Neutrophil (primary cell): ENCODE measurements at regions not wholly inside any gene's neighbourhood (a gene's known extent, or its start where the extent isn't known, plus 50 kb on each side); places are given as distances from the start of the nearest gene placed in this dataset.

ENCODE experiments used
- H3K27ac ChIP-seq: fragments of 200-600 bp; sonication (generic); 2 replicates; pipeline ENCODE4 v1.5.1; 2016; ENCODE audit warnings: mild to moderate bottlenecking, moderate library complexity
- H3K27me3 ChIP-seq: fragments of 200-600 bp; sonication (generic); 2 replicates; pipeline ENCODE4 v1.6.0; 2016; ENCODE audit warnings: mild to moderate bottlenecking
- H3K36me3 ChIP-seq: fragments of 200-600 bp; sonication (generic); 2 replicates; pipeline ENCODE4 v1.5.1; 2017
- H3K4me1 ChIP-seq, 2 experiments: fragments of 200-600 bp in 1 of 2; sonication (generic) in 1 of 2; 1 replicate in 1 of 2; 2 replicates in 1 of 2; pipeline versions ENCODE4 v1.5.1 to v1.6.1; 2013 to 2016; ENCODE audit warnings: low read depth in 1 of 2, low read length in 1 of 2, mild to moderate bottlenecking in 1 of 2, moderate library complexity in 1 of 2; ENCODE audit not compliant: control insufficient read depth in 1 of 2, insufficient read depth in 1 of 2
- H3K4me3 ChIP-seq, 2 experiments: fragments of 200-600 bp in 1 of 2; sonication (generic) in 1 of 2; 1 replicate in 1 of 2; 2 replicates in 1 of 2; pipeline ENCODE4 v1.5.1; 2013 to 2016; ENCODE audit warnings: low read depth in 1 of 2, low read length in 1 of 2, mild to moderate bottlenecking in 1 of 2, moderate library complexity in 1 of 2
- H3K9me3 ChIP-seq: fragments of 200-600 bp; sonication (generic); 2 replicates; pipeline ENCODE4 v1.5.1; 2016
- TF ChIP-seq, protein P1 (sequence below): fragments of 200-600 bp; sonication (generic); IDR thresholded peaks from 2 replicates; pipeline ENCODE4 v1.5.1; 2016; ENCODE audit warnings: antibody characterized with exemption

DNA sequence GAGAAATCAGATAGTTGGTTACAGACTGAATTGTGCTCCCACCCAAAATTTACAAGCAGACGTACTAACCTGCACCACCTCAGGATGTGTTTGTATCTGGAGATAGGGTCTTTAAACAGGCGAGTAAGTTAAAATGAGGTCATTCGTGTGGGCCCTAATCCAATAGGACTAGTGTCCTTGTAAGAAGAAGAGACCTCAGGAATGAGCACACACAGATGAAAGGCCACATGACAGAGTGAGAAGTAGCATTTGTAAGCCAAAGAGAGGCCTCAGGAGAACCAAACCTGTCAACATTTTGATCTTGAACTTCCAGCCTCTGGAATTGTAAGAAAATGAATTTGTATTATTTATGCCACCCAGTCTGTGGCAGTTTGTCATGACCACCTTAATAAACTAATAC, 149.5 kb upstream of the VWC2 start:
- no peak overlapping the region for H3K27ac ChIP-seq
- H3K9me3 ChIP-seq = no peaks in the 10 kb centered on the region
- H3K27me3 ChIP-seq = no peaks in the 10 kb centered on the region
- TF ChIP-seq, protein P1, sequence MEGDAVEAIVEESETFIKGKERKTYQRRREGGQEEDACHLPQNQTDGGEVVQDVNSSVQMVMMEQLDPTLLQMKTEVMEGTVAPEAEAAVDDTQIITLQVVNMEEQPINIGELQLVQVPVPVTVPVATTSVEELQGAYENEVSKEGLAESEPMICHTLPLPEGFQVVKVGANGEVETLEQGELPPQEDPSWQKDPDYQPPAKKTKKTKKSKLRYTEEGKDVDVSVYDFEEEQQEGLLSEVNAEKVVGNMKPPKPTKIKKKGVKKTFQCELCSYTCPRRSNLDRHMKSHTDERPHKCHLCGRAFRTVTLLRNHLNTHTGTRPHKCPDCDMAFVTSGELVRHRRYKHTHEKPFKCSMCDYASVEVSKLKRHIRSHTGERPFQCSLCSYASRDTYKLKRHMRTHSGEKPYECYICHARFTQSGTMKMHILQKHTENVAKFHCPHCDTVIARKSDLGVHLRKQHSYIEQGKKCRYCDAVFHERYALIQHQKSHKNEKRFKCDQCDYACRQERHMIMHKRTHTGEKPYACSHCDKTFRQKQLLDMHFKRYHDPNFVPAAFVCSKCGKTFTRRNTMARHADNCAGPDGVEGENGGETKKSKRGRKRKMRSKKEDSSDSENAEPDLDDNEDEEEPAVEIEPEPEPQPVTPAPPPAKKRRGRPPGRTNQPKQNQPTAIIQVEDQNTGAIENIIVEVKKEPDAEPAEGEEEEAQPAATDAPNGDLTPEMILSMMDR = no peak
- no peaks in the 10 kb centered on the region for H3K4me1 ChIP-seq
- H3K36me3 ChIP-seq = no peaks in the 10 kb centered on the region
- no peak overlapping the region for H3K4me3 ChIP-seq

DNA sequence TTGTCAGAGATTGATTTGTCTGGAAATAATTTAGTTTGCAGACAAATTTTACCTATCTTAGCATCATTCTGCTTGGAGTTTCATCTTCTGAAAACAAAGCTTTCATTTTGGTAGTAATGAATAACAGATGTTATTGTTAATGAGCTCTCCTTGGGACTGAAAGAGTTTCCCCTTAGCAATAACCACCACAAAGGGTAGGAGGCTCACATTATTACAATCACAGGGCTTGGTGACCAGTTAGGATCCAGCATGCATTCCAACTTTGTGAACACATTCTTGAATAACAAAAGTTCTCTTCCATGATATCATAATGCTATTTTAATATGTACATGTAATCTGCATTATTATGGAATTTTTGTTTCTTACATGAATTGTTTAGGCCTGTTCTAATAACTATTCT, 148.8 kb upstream of the VWC2 start:
- Histone ChIP-seq H3K9me3 (no peaks in the 10 kb centered on the region), H3K4me1 (no peaks in the 10 kb centered on the region), H3K27me3 (no peaks in the 10 kb centered on the region), H3K27ac (no peak overlapping the region), H3K36me3 (no peaks in the 10 kb centered on the region), H3K4me3 (no peak overlapping the region)
- TF ChIP-seq, protein P1 = no peak

DNA sequence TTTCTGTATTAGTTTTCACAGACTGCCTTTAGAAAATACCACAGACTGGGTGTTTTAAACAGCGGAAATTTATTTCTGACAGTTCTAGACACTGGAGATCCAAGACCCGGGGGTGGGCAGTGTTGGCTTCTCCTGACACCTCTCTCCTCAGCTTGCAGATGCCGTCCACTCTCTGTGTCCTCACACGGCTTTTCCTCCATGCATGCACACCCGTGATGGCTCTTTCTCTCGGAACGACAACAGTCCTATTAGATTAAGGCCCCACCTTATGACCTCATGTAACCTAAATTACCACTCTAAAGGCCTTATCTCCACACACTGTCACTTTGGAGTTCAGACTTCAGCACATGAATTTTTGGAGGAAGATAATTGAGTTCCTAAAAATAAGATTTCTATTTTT, 142.9 kb upstream of the VWC2 start:
- no peaks in the 10 kb centered on the region for H3K27me3 ChIP-seq
- H3K4me1 ChIP-seq = no peaks in the 10 kb centered on the region
- no peaks in the 10 kb centered on the region for H3K36me3 ChIP-seq
- no peak overlapping the region for H3K4me3 ChIP-seq
- no peak overlapping the region for H3K27ac ChIP-seq
- TF ChIP-seq, protein P1 = no peak
- no peaks in the 10 kb centered on the region for H3K9me3 ChIP-seq

DNA sequence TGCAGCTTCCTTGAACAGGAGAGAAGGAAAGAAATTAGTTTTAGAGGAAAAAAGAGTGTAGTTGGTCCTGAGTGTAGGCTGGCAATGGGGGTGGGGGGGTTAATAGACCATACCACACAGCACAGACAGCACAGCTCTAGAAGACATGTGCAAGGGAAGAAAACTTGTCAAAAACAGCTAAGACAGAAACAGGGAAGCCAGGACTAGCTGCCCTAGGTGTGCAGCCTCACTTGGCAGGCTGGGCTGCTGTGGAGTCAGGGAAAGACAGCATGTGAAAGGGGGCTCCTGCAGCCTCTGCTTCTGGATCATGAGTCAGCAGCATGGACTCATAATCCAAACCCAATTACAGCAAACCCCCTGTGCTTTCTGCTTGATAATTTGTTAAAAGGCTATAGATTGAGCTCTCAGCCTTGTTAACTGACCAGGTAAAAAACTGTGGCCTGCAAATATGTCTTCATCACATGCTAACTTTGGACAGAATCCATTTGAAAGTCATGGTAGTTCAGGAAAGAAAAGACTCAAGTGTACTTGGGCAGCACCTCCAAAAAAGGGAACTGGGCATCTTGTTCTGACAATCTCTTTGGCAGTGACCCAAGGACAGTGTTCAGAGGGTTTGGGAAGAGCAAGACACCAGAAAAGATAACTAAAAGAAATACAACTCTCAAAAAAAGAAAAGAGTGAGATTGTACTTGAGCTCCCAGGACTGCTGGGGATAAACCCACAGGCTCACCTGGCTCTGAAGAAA, 142.2 kb upstream of the VWC2 start:
- no peaks in the 10 kb centered on the region for H3K36me3 ChIP-seq
- H3K27ac ChIP-seq = no peak overlapping the region
- H3K4me1 ChIP-seq = no peaks in the 10 kb centered on the region
- no peaks in the 10 kb centered on the region for H3K27me3 ChIP-seq
- no peaks in the 10 kb centered on the region for H3K9me3 ChIP-seq
- TF ChIP-seq, protein P1 = no peak
- H3K4me3 ChIP-seq = no peak overlapping the region

DNA sequence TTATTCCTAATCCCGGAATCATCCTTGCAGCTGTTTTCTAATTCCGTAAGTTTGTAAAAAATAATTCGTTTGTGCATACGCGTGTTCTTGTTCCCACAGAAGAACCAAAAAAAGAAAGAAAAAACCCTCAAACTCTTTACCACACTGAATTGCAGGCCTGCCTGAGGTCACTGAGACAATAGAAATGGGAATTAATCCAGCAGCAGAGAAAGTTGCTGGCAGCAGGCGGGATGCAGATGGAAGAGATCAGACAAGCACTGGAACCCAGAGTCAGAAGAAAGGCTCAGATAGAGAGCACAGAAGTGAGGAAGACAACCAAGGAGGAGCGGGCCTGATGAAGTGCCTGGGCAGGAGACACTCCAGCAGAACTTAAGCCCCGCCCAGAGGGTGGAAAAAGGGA, 141.5 kb upstream of the VWC2 start:
- Histone ChIP-seq H3K27me3 (no peaks in the 10 kb centered on the region), H3K27ac (no peak overlapping the region), H3K9me3 (no peaks in the 10 kb centered on the region), H3K4me1 (no peaks in the 10 kb centered on the region), H3K4me3 (no peak overlapping the region), H3K36me3 (no peaks in the 10 kb centered on the region)
- TF ChIP-seq, protein P1 = no peak
